Endothelial cell of umbilical vein (primary cell): ENCODE measurements at regions not wholly inside any gene's neighbourhood (a gene's known extent, or its start where the extent isn't known, plus 50 kb on each side); places are given as distances from the start of the nearest gene placed in this dataset.

ENCODE experiments used
- BruUV-seq: library from RNA; stranded (reverse); fragments of 400-500 nt; replicated peaks from 2 replicates; lab custom pipeline; 2021; lab: Mats Ljungman, UMichigan
- CTCF ChIA-PET: fragments of 300-600, 350-600 bp; sonication (Branson Sonifier 250); formaldehyde crosslinking; loops from one replicate; lab custom pipeline; 2021; ENCODE audit warnings: antibody characterized with exemption, inconsistent platforms; lab: Charles Lee
- POLR2A ChIA-PET: fragments of 300-600, 350-600 bp; sonication (Branson Sonifier 250); formaldehyde crosslinking; loops from one replicate; lab custom pipeline; 2021; ENCODE audit warnings: antibody characterized with exemption, inconsistent platforms; lab: Charles Lee
- DNase-seq: peaks from one replicate; pipeline ENCODE4 v3.0.0-alpha.2; 2011; ENCODE audit warnings: low read depth, low spot score
- FAIRE-seq: peaks from 2 replicates; lab custom pipeline; 2011; peaks lifted over from hg19 to GRCh38; lab: Jason Lieb, UNC
- H2AFZ ChIP-seq: 2 replicates; pipeline ENCODE4 v1.6.0; 2012; ENCODE audit warnings: low read depth, low read length, control low read depth, inconsistent platforms
- H3K27ac ChIP-seq: 2 replicates; pipeline ENCODE4 v1.5.1; 2011; ENCODE audit warnings: low read depth, mild to moderate bottlenecking, control low read depth, low read length, moderate library complexity; ENCODE audit not compliant: insufficient read depth
- H3K27me3 ChIP-seq, 2 experiments: 2 replicates each; pipeline versions ENCODE4 v1.6.0 to v1.6.1; 2011; ENCODE audit warnings: low read length in 2 of 2, mixed read lengths in 1 of 2; ENCODE audit not compliant: control insufficient read depth in 2 of 2, insufficient read depth in 2 of 2
- H3K36me3 ChIP-seq, 2 experiments: 2 replicates in 1 of 2; 3 replicates in 1 of 2; pipeline ENCODE4 v1.5.1; 2011; ENCODE audit warnings: low read length in 2 of 2, mild to moderate bottlenecking in 1 of 2, moderate library complexity in 1 of 2; ENCODE audit not compliant: control insufficient read depth in 2 of 2, insufficient read depth in 2 of 2; ENCODE audit errors: extremely low read depth in 1 of 2
- H3K4me1 ChIP-seq: 3 replicates; pipeline ENCODE4 v1.5.1; 2011; ENCODE audit warnings: mild to moderate bottlenecking, low read length; ENCODE audit not compliant: control insufficient read depth, insufficient read depth; ENCODE audit errors: extremely low read depth
- H3K4me2 ChIP-seq: 2 replicates; pipeline ENCODE4 v1.6.1; 2011; ENCODE audit warnings: low read length, control low read depth, mixed read lengths; ENCODE audit not compliant: insufficient read depth
- H3K4me3 ChIP-seq, 3 experiments: fragments of 200-600 bp in 1 of 3; sonication (generic), shearing (Covaris generic) in 1 of 3; replicated peaks in 1 of 3; 2 replicates each; pipeline ENCODE4 v1.5.1; 2011 to 2016; ENCODE audit warnings: control low read depth in 3 of 3, low read length in 3 of 3, mild to moderate bottlenecking in 2 of 3, inconsistent platforms in 1 of 3, low read depth in 1 of 3, moderate library complexity in 1 of 3; ENCODE audit not compliant: insufficient read depth in 1 of 3
- H3K79me2 ChIP-seq: 2 replicates; pipeline ENCODE4 v1.6.0; 2012; ENCODE audit warnings: low read length, inconsistent platforms; ENCODE audit not compliant: control insufficient read depth, insufficient read depth
- H3K9ac ChIP-seq: replicated peaks from 2 replicates; pipeline ENCODE3; 2011; ENCODE audit warnings: low read length, control low read depth; ENCODE audit not compliant: insufficient read depth; ENCODE audit errors: extremely low read depth
- H3K9me1 ChIP-seq: replicated peaks from 3 replicates; pipeline ENCODE4 v1.6.0; 2011; ENCODE audit warnings: mild to moderate bottlenecking, low read length; ENCODE audit not compliant: control insufficient read depth, insufficient read depth; ENCODE audit errors: extremely low read depth
- H3K9me3 ChIP-seq: replicated peaks from 2 replicates; pipeline ENCODE4 v1.5.1; 2012; ENCODE audit warnings: low read length, inconsistent platforms; ENCODE audit not compliant: control insufficient read depth, insufficient read depth
- H4K20me1 ChIP-seq: replicated peaks from 2 replicates; pipeline ENCODE3; 2011; ENCODE audit warnings: mild to moderate bottlenecking, low read length; ENCODE audit not compliant: control insufficient read depth, insufficient read depth; ENCODE audit errors: extremely low read depth
- CTCF ChIP-seq, 2 donors: IDR thresholded peaks; 1 replicate in 1 of 2; 2 replicates in 1 of 2; pipeline ENCODE4 v1.5.1; 2011; ENCODE audit warnings: low read length in 2 of 2, mild to moderate bottlenecking in 2 of 2, moderate library complexity in 2 of 2, control low read depth in 1 of 2, inconsistent platforms in 1 of 2, low read depth in 1 of 2; ENCODE audit not compliant: insufficient read depth in 1 of 2; ENCODE audit errors: extremely low read depth in 1 of 2
- EZH2 ChIP-seq: IDR thresholded peaks from 2 replicates; pipeline ENCODE4 v1.6.1; 2012; ENCODE audit warnings: borderline replicate concordance, low read depth, mild to moderate bottlenecking, moderate library complexity, low read length, inconsistent platforms; ENCODE audit not compliant: severe bottlenecking
- FOS ChIP-seq: IDR thresholded peaks from 2 replicates; pipeline ENCODE4 v1.6.1; 2011; ENCODE audit warnings: mild to moderate bottlenecking, low read length, moderate library complexity, borderline replicate concordance; ENCODE audit not compliant: insufficient read depth
- GATA2 ChIP-seq: IDR thresholded peaks from 2 replicates; pipeline ENCODE4 v1.7.0; 2011; ENCODE audit warnings: low read depth, mild to moderate bottlenecking, moderate library complexity, mixed read lengths, low read length; ENCODE audit not compliant: insufficient read length, insufficient read depth
- JUN ChIP-seq: IDR thresholded peaks from 2 replicates; pipeline ENCODE4 v1.6.1; 2011; ENCODE audit warnings: borderline replicate concordance, low read depth; ENCODE audit not compliant: insufficient read length, insufficient read depth
- MYC ChIP-seq: IDR thresholded peaks from one replicate; pipeline ENCODE4 v1.6.1; 2011; ENCODE audit warnings: mild to moderate bottlenecking, low read depth, low read length
- POLR2A ChIP-seq: IDR thresholded peaks from 2 replicates; pipeline ENCODE4 v1.6.1; 2012; ENCODE audit warnings: low read depth, mild to moderate bottlenecking, control low read depth, low read length
- POLR2AphosphoS5 ChIP-seq: IDR thresholded peaks from 2 replicates; pipeline ENCODE4 v1.6.1; 2012; ENCODE audit warnings: low read depth, mild to moderate bottlenecking, control low read depth, low read length, moderate library complexity; ENCODE audit not compliant: insufficient read depth
- dilution Hi-C: fragments of 300-500 bp; cut with MboI; formaldehyde crosslinking; loops from one replicate; pipeline ENCODE4 v1.15.0; 2019; ENCODE audit warnings: low sequenced_read_pairs; ENCODE audit not compliant: extremely low pct_ligation_motif_present
- intact Hi-C: fragments of 100-400 bp; cut with micrococcal nuclease; formaldehyde crosslinking; loops from one replicate; pipeline ENCODE4 v1.10.0; 2022
- TF ChIP-seq, protein P1 (sequence below): IDR thresholded peaks from 2 replicates; pipeline ENCODE4 v1.6.1; 2011; ENCODE audit not compliant: insufficient read depth, insufficient read length

GRCh38 chr5:53355931-53356330 lies 124.5 kb upstream of the FST start:
- H3K9me3 ChIP-seq, result no peaks in the 10 kb centered on the region
- FAIRE-seq (peak; percentile 8), DNase-seq (peak; percentile 25)
- no peak for TF ChIP-seq POLR2A
- TF ChIP-seq, protein P1, sequence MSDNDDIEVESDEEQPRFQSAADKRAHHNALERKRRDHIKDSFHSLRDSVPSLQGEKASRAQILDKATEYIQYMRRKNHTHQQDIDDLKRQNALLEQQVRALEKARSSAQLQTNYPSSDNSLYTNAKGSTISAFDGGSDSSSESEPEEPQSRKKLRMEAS, result no peak
- TF ChIP-seq CTCF (IDR thresholded peaks at IDR 0.05; ENCODE audit: extremely low read depth in 1 of 2, insufficient read depth in 1 of 2, low read depth in 1 of 2, low read length in 2 of 2), result no peak
- no peak for TF ChIP-seq EZH2
- peak; percentile 9 for TF ChIP-seq FOS
- no peak for TF ChIP-seq MYC
- H3K9me1 ChIP-seq, result no peaks in the 10 kb centered on the region
- H3K4me3 ChIP-seq, result no peak overlapping the region
- no peaks in the 10 kb centered on the region for H3K27me3 ChIP-seq
- no peaks in the 10 kb centered on the region for H3K36me3 ChIP-seq
- H4K20me1 ChIP-seq, result no peaks in the 10 kb centered on the region
- H3K4me1 ChIP-seq, result no peaks in the 10 kb centered on the region
- no TSS peak for BruUV-seq
- ChIA-PET CTCF (interaction anchor here (0.8 kb wide), 1 partner anchor 75 kb away, joined by 3 read pairs; no protein-coding TSS in a partner anchor), POLR2A (no interaction called here)
- dilution Hi-C loops, result no loop called here
- no peak overlapping the region for H3K4me2 ChIP-seq
- H2AFZ ChIP-seq, result no peak overlapping the region
- H3K27ac ChIP-seq, result no peak overlapping the region
- intact Hi-C loops, result no loop called here
- H3K9ac ChIP-seq, result no peak overlapping the region
- H3K79me2 ChIP-seq, result no peaks in the 10 kb centered on the region

GRCh38 chr5:53357439-53357838 lies 123.0 kb upstream of the FST start:
- intact Hi-C loops (no loop called here), dilution Hi-C loops (no loop called here)
- Histone ChIP-seq H3K36me3 (no peaks in the 10 kb centered on the region), H4K20me1 (no peaks in the 10 kb centered on the region), H3K27me3 (no peaks in the 10 kb centered on the region), H3K4me2 (no peak overlapping the region), H3K4me1 (peaks cover 2% of the 10 kb centered on the region), H3K9me1 (no peaks in the 10 kb centered on the region), H3K9ac (no peak overlapping the region), H3K4me3 (no peak overlapping the region), H2AFZ (no peak overlapping the region), H3K9me3 (no peaks in the 10 kb centered on the region), H3K79me2 (no peaks in the 10 kb centered on the region), H3K27ac (no peak overlapping the region)
- no peak for DNase-seq
- no TSS peak for BruUV-seq
- CTCF ChIA-PET, result interaction anchor here (1.2 kb wide), 1 partner anchor 73 kb away, joined by 3 read pairs; no protein-coding TSS in a partner anchor
- POLR2A ChIA-PET, result no interaction called here
- no peak for FAIRE-seq
- TF ChIP-seq, protein P1, result no peak
- no peak for TF ChIP-seq JUN
- TF ChIP-seq CTCF (IDR thresholded peaks at IDR 0.05; ENCODE audit: extremely low read depth in 1 of 2, insufficient read depth in 1 of 2, low read depth in 1 of 2, low read length in 2 of 2), result no peak
- TF ChIP-seq POLR2AphosphoS5, result no peak
- TF ChIP-seq MYC, result no peak
- TF ChIP-seq FOS, result no peak
- TF ChIP-seq GATA2, result no peak
- no peak for TF ChIP-seq POLR2A
- TF ChIP-seq EZH2, result no peak
